GM21390 (cell line): ENCODE measurements at regions not wholly inside any gene's neighbourhood (a gene's known extent, or its start where the extent isn't known, plus 50 kb on each side); places are given as distances from the start of the nearest gene placed in this dataset.

ENCODE experiments used
- ATAC-seq: cut with Tn5 transposase; IDR thresholded peaks from one replicate; pipeline ENCODE4 v1.9.1; 2021; ENCODE audit not compliant: unreplicated experiment

DNA sequence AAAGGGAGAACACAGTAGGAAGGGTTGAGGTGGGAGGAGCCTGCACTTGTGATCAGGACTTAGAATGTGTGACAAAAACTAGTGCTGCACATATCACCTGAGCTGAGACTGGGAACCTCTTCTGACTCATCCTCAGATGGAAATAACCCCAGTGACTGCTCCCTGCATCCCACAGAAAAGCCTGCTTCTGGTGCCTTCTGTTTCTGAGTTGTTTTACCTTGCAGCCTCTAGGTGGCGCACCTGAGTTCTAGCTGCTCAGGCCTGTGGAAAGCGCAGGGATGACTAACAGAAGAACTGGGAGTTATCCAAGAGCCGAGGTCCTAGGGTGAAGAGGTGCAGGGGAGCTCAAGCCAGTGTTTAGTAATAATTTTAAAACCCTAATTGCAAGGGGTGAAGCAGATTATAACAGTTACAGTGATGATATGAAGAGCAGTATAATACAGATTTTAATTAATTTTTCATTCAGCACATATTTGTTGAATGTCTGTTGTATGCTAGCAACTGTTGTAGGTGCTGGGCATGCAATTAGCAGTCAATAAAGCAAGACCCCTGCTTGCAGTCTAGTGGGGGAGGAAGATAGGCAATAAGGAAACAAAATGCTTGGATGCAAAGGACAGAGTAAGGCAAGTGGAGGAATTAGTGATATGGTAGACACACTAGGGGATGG is 302.5 kb downstream of the DHX35 start:
- no peak for ATAC-seq

DNA sequence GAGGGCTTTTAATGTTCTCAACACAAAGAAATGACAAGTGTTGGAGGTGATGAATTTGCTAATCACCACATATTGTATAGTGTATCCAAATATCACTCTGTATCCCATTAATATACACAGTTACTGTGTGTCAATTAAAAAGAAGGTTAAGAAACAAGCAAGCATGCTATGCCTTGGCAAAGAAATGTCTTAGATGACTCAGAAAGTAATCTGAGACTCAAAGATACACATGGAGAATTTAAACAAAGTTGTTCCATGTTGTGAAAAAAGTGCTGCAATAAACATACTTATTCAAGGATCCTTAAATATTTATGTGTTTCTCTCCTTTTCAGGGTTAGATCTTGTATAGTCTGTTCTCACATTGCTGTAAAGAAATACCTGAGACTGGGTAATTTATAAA is 300.9 kb downstream of the DHX35 start:
- ATAC-seq, result no peak

DNA sequence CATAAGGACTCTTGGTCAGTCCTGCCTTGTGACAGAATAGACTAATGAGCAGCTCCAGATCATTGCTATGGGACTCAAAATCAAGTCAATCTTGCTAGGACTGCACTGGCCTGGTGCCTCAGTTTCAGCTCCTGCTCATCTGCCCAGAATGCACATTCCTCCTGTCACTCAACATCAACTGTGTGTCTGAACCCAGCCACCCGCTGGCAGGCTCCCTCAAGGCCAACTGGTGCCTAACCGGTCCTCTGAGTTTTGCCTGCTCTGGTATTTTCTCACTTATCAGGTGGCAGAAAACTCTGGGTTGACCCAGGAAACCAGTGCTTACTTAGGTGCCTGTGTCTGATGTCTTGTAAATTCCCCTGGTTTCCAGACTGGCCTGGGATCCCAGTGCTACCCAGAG is 297.7 kb downstream of the DHX35 start:
- no peak for ATAC-seq

DNA sequence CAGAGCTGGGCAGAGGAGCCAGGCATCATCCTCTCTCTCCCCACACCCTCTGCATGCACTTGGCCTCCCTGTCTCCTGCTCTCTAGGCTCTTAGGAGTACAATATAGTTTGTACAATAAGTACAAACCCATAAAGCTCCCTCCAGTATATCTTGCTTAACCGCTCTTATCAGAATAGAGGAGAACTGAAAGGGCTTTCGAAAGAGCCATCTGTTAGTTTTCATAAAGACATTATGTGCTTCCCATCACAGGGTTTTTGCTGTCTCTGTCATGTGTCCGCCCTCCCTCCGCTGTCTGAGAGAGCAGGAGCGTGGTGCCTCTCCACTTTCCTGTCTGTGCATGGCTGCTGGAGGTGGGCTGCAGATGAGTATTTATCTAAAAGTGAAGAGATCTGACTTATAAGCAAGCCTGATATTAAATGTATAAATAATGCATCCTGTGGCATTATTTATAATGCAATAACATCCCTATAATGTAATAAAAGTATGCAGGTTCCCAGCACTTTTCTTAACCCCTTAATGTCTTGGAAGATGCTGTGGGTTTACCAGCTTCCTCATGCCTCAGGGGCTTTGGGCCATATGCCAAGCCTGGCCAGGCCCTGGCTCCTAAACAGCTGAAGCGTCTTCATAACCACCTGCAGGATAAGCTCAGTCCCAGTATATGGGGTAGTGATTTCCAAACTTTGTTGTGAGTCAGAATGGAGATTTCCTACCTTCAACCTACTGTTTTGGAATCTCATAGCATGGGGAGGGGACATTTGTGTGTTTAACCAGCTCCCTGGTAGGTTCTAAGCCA is 297.1 kb downstream of the DHX35 start:
- no peak for ATAC-seq

DNA sequence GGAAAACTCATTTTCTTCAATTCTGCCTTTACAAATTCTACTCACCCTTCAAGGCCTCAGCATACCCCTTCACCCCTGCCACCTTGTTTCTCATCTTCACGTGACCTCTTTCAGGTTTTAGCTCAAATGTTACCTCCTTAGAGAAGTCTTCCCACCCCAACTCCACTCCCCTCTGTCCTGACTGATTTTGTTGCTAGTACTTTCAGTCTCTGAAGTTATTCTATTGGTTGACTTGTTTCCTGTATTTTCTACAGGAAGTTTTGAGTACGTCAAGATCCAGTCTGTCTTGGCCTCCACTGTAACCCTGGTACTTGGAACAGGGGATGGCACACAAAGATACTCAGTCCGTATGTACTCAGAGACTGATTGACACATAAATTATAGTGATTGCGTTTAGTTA is 296.1 kb downstream of the DHX35 start:
- ATAC-seq, result no peak

DNA sequence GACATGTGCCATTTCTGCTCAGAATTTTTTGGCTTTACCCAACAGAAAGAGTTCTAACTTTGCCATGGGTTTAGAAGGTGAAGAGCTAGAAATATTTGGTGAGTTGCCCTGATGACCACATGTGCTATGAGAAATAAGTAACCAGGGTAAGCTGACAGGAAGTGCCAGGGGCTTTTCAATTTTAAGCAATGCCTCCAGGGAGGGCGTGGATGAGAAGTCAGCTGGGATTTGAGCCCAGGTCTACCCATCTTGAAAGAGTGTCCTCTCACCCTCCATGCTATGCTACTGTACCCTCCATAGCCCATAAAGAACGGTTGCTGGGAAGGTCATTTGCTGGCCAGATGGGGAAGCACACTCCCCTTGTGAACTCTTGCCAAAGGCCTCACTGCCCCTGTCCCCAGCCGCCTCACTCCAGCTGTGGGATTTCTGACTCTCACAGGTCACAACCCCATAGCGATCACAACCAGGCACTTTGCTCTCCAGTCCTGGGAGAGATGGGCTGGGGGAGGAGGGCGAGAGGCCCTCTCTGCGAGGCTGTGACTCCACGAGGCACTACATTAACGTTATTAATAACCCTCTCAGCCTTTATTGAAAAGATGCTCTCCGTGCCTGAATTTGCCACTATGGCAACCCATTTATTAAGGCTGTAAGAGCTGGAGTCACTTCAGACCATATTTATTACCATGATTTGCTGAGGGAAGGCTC is 291.1 kb downstream of the DHX35 start:
- ATAC-seq, result no peak

DNA sequence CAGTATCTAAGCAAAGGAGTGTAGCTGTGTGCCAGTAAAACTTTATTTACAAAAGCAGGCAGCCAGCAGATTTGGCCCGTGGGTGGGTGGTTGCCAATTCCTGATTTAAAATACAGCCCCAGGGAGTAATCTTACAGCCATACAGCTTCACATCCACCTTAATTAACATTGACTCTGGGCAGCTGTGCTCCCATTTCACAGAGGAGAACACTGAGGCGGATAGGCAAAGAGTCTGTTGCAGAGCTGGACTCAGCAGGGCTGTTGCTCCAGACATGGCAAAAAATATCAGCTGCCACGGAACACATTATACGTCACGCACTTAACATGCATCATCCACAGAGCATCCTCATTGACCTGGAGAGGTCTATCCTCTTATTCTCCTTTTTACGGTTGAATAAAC is 289.9 kb downstream of the DHX35 start:
- ATAC-seq, result no peak

DNA sequence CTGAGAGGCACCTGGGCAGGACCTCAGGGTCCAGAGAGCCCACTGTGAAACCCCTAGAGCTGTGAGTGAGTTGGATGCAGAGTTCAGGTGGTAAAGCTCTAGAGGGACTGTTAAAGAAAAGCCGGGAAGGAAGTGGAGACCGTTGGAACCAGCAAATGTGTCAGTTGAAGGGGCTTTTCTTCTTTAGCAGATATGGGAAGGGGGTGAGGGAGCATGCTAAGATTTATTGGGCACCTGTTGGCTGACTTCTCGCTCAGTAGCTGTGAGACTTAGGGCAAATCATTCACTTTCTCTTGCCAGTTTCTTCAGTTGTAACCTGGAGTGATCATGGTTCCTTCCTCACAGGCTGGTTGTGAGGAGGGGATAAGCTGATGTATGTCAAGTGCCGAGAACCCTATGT is 287.7 kb downstream of the DHX35 start:
- no peak for ATAC-seq

DNA sequence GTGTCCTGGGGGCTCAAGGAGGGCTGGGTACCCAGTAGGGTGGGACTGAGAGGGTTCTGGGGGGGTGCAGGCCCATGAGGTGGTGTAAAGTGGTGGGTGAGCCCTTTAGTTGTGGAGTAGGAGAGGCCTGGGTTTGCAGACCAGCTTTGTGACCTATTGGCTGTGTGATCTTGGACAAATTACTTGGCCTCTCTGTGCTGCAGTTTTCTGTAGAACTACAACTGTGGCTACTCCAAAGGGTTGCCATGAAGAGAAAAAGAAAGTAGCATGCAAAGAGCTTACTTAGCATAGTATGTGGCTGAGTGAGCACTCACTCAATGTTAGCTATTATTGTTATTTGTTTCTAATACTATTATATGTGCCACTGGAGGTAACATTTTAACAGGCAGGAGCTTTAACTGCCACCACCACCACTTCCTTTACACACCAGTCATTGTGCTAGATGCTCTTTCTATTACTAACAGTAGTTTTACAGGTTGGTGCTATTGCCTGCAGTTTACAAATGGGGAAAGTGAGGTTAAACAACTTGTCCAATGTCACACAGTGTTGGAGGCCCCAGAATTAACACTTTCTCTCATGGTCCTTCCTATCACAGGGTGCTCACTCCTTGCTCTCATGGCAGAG is 286.8 kb downstream of the DHX35 start:
- no peak for ATAC-seq

DNA sequence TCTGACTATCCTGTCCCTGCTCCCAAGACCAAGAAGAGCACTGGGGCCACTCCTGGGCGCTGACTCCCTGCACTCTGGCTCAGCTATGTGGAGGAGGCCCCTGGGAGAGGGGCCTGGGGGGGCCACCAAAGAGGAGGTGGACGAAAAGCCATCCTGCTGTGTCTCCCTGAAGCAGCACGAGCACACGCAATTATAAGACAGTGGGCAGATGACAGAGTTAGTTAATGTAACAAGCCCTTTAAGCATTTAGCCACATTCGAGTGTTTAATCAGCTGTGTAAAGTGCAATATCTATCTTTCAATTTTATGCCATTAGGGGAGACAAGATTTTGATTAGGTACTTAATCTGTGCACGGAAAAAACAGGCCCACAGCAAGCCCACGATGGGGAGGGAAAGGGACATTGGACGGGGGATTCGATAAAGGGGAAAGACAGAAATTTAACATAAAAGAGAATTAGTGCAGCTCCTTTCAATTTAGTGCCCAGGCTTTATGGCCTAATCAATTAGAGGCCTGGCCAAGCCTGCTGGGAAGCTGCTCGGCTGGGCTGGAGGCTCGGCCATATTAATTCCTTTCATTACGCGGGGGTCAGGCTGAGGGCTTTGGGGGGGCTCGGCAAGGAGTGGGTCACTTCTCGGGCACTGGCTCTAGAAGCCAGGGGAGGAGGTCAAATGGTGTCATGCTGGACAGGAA is 286.2 kb downstream of the DHX35 start:
- ATAC-seq, result no peak

DNA sequence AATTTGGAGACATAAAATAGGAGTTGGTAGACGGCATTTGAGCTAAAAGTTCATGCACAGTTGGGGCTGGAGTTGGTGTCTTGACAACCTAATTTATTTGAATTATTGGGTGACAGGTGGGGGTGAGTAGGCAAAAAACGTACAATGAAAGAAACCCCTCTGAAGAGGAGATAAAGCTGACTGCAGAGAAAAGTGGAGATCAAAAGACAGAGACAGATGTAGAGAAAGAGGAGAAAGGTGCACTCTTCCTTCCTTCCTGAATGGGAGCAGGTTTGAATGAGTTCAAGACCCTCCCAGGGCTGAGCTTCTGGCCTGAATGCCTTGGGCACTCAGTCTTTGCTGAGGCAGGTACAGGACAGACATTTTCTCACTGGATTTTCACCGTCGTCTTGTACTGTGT is 284.3 kb downstream of the DHX35 start:
- ATAC-seq, result no peak

DNA sequence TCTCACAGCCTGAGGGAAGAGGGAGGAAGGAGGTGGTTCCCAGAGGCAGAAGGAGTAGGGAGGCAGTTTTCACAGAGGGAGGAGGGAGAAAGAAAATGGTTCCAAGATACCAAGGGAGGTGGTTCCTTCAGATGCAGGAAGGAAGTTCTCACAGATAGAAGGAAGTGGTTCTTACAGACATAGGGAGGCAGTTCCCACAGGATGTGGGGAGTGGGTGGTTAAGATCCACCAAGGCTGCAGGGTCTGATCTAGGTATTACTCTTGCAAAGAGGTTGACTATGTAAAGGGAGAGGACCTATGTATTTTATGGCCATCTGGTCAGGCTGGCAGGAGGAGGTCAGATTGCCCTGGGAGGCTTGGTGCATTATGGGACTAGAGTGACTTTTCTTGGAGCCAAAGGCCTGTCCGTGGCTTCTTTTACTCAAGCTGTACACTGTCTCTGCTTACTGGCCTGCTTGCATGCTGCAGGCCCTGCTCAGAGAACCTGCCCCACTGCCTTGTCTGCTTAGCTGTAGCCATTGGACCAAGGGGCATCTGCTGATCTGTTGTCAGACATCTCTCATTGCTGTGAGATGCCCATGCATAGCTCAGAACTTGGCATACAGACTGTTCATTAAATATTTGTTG is 283.7 kb downstream of the DHX35 start:
- ATAC-seq, result no peak

DNA sequence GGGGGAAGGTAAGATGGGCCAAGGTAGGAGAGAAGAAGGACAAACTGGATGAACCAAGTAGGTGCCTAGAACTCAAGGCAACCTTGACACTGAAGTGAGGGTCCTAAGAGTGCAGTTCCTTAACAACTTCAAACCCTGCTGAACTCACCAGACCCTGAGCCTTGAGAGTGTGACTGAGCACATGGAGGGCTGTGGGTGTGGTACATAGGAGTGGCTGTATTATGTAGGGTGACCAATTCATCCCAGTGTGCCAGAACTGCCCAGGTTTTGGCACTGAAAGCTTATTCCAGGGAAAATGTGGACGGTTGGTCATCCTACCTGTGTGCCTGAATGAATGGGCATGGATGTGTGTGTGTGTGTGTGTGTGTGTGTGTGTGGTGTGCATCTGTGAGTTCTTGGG is 281.8 kb downstream of the DHX35 start:
- no peak for ATAC-seq

DNA sequence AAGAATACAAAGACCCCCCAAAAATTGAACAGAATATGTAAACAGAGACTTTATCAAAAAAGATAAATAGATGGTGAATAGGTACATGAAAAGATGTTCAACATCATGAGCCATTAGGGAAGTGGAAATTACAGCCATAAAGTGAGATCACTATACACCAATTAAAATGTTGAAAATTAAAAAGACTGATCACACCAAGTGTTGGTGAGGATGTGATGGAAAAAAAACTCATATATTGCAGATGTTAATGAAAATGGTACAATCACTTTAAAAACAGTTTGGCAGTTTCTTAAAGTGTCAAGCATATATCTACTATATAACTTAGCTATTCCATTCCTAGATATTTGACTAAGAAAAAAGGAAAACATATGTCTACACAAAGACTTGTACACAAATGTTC is 280.5 kb downstream of the DHX35 start:
- ATAC-seq, result no peak

DNA sequence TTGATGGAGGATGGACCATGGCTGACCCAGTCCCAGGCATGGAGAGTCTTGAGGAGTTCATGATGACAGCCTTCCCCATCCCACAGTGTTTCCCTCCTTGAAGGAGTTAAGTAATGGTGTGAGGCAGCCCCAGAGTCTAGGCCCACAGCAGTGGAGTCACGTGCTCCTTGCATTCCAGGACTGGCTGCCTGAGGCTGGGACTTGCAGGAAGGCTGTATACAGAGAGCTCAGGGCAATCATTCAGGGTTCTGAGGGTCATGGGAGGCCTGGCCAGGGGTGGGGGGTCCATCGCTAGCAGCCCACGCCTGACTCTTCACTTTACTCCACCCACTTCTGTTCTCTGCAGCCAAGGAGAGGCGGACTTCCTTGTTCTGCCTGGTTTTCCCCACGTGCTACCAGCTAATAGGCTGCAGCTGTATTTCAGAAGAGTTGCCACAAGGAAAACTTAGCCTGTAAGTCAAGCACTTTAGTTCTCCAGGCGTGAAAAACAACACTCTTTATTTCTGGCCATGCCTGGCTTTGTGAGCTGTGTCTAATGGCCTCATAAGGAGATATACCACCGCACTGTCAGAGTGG is 272.5 kb downstream of the DHX35 start:
- ATAC-seq, result no peak

DNA sequence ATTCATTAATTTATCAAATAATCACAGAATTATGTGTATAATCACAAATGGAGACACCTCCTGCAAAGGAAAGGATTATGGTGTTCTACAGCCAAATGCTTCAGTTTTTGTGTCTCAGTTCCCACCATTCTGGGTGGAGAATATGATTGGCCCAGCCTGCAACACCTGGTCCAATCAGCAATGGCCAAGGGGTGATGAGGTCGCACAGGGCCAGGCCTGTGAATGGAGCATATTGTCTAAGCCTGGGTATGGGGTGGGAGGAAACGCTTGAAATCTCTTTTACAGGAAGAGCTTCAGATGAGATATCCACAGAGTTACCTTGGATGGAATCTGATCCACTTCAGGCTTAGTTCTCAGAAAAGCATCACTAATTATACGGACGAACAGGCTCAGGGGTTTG is 271.6 kb downstream of the DHX35 start:
- no peak for ATAC-seq

DNA sequence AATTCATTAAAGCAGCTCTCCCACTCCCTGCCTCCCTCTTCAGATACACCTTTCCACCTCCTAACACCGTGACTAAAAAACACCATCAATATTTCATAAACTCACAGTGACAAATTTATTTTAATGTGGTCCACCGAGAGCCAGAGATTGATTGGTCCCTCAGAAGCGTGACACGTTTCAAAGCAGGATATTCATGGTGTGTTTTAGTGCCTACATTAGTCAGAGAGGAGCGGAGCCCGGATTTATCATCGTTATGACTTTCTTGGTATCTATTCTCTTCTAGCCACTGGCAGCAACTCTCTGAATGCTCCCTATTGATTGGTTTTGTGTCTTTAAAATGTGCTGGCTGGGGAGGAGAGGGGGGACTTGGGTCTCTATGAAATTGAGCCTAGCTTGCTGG is 265.3 kb downstream of the DHX35 start:
- no peak for ATAC-seq

DNA sequence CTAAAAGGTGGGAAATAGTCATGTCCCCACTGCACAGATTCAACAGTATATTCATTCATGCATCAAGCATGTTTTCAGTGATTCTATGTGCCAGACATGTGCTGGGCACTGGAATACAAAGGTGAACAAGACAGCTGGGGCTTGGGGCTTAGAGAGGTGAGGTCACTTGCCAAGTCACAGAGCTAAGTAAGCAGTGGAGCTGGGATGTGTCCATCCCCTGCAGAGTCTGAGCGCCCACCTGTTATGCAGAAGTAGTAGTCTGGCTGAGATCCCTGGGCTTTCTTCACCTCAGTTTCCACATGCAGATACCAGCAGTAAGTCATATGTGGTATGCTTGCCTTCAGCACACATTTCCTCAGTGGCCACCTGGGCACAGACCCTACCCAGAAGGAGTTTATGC is 263.8 kb downstream of the DHX35 start:
- ATAC-seq, result no peak

DNA sequence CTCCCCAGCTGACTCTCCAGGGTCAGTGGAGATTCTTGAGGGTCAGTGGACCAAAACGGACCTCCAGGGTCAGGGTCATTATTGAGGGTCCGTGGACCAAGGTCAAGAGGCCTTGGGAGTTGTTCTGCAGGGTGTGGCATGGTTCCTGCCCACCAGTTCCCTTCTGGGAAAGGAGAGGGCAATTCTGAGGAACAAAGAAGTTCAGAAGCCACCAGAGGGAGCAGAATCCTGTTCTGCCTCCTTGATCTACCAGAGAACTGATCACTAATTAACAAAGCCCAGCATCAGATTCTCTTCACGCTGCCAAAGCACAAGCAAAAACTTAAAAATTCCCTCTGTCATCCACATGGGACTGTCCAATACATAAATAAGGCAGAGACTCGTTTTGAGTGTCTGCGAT is 263.4 kb downstream of the DHX35 start:
- ATAC-seq, result no peak

DNA sequence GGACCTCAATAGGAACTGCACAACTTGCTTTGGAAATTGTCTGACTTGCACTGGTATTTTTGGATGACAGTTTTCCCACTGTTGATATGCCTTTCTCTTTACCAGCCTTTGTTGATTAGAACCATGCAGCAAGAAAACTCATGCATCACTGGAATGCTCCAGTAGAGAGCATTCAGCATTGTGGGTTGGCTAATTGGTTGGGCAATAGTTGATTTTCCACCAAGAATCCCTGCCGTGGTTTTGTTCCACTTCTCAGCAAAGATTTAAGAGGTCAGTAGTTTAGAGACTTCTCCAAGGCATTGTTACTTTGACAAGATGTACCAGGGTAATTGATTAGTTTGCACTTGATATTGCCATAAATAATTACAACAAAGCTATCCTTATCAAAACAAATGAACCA is 260.0 kb downstream of the DHX35 start:
- ATAC-seq, result no peak
